ENCODE measurements at regions not wholly inside any gene's neighbourhood (a gene's known extent, or its start where the extent isn't known, plus 50 kb on each side); places are given as distances from the start of the nearest gene placed in this dataset.

GRCh38 chr4:29066861-29067260 lies 1653.3 kb upstream of the PCDH7 start:
- TF ChIP-seq CTCF (IDR thresholded peaks at IDR 0.05) (no peak), POLR2A (IDR thresholded peaks at IDR 0.05) (no peak)
